OCI-LY1 (cell line): ENCODE measurements at regions not wholly inside any gene's neighbourhood (a gene's known extent, or its start where the extent isn't known, plus 50 kb on each side); places are given as distances from the start of the nearest gene placed in this dataset.

ENCODE experiments used
- CTCF ChIP-seq: fragments of 200-600 bp; sonication (generic), shearing (Covaris generic); IDR thresholded peaks from 2 replicates; pipeline ENCODE4 v1.5.1; 2017; ENCODE audit warnings: mild to moderate bottlenecking, antibody characterized with exemption, low read length, moderate library complexity, mixed read lengths
- EZH2 ChIP-seq: fragments of 200-600 bp; sonication (generic), shearing (Covaris generic); IDR thresholded peaks from 2 replicates; pipeline ENCODE4 v1.8.0; 2017; ENCODE audit warnings: borderline replicate concordance, mixed run types, mild to moderate bottlenecking, antibody characterized with exemption, low read length, moderate library complexity, mixed read lengths

DNA sequence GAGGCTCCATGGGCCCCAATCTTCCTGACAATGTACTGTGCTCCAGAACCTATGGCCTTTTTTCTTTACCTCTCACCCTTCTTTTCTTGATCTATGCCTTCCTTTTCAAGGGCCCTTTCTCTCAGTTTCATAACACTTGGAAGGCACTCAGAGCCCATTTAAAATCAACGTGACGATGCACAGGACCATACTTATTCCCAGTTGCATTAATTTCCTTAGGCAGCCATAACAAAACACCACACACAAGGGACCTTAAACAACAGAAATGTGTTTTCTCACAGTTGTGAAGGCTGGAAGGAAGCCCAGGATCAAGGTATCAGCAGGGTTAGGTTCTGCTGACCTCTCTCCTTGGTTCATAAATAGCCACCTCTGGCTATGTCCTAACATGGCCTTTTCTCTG lies 414.0 kb upstream of the TNP1 start:
- TF ChIP-seq EZH2 = no peak
- TF ChIP-seq CTCF = no peak
